Hindlimb muscle (tissue), 1 donor: ENCODE measurements at regions not wholly inside any gene's neighbourhood (a gene's known extent, or its start where the extent isn't known, plus 50 kb on each side); places are given as distances from the start of the nearest gene placed in this dataset.

Source experiments
- DNase-seq: peaks from one replicate; pipeline ENCODE4 v3.0.0-alpha.2; 2013

- peak; percentile 23 for DNase-seq
These were observed 768.3 kb upstream of the CDH7 start for GRCh38 chr18:64982414-64983055.

- DNase-seq: no peak
These were observed 768.9 kb upstream of the CDH7 start for GRCh38 chr18:64981915-64982314.

GRCh38 chr18:64979791-64980190, 771.0 kb upstream of the CDH7 start:
- DNase-seq: no peak

- DNase-seq: no peak
These were observed 776.3 kb upstream of the CDH7 start for GRCh38 chr18:64974391-64975125.

- no peak for DNase-seq
These were observed 778.3 kb upstream of the CDH7 start for GRCh38 chr18:64972545-64972944.

GRCh38 chr18:64966667-64967066, 784.1 kb upstream of the CDH7 start:
- no peak for DNase-seq

GRCh38 chr18:64956465-64956864, 794.3 kb upstream of the CDH7 start:
- no peak for DNase-seq

- DNase-seq: no peak
These were observed 800.9 kb upstream of the CDH7 start for GRCh38 chr18:64949885-64950284.

GRCh38 chr18:64936671-64937070, 787.8 kb upstream of the LINC00305 start:
- no peak for DNase-seq

- peak; percentile 0 for DNase-seq
These were observed 780.1 kb upstream of the LINC00305 start for GRCh38 chr18:64929036-64929435.

- no peak for DNase-seq
These were observed 771.2 kb upstream of the LINC00305 start for GRCh38 chr18:64919971-64920570.

- no peak for DNase-seq
These were observed 770.0 kb upstream of the LINC00305 start for GRCh38 chr18:64918851-64919250.

- no peak for DNase-seq
These were observed 744.5 kb upstream of the LINC00305 start for GRCh38 chr18:64893349-64893748.

GRCh38 chr18:64888956-64889355, 740.1 kb upstream of the LINC00305 start:
- DNase-seq: no peak

- DNase-seq: no peak
These were observed 738.1 kb upstream of the LINC00305 start for GRCh38 chr18:64886995-64887394.

GRCh38 chr18:64882896-64883295, 734.0 kb upstream of the LINC00305 start:
- DNase-seq: no peak

- no peak for DNase-seq
These were observed 727.9 kb upstream of the LINC00305 start for GRCh38 chr18:64876833-64877232.

- no peak for DNase-seq
These were observed 724.0 kb upstream of the LINC00305 start for GRCh38 chr18:64872710-64873458.

- no peak for DNase-seq
These were observed 705.2 kb upstream of the LINC00305 start for GRCh38 chr18:64854112-64854511.

- peak; percentile 7 for DNase-seq
These were observed 703.4 kb upstream of the LINC00305 start for GRCh38 chr18:64852281-64852680.

GRCh38 chr18:64851726-64852125, 702.8 kb upstream of the LINC00305 start:
- peak; percentile 25 for DNase-seq

GRCh38 chr18:64850791-64851190, 701.9 kb upstream of the LINC00305 start:
- DNase-seq: peak; percentile 8
